ENCODE measurements at regions not wholly inside any gene's neighbourhood (a gene's known extent, or its start where the extent isn't known, plus 50 kb on each side); places are given as distances from the start of the nearest gene placed in this dataset.
"Not testable (repeated sequence)": the region's sequence is repeated elsewhere in the genome, so short reads cannot be mapped to it uniquely, and the experiment has no call there.

DNA sequence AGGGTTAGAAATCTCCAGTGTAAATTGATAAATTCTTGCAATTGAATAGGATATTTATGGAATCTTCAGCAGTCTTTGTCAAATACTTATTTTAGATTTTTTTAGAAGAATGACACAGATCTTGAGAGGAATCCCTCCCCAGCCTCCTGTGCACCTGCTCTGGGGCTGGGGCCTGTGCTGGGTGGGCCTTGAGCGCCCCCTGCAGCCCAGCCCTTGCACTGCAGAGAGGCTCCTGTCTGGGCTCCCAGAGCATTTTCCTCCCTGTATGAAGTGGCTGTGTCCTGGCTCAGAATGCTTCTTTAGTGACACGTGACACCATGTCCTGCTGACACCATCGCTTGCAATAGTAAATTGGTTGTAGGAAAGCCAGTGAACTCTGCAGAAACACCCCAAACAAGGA is 141.1 kb downstream of the POTEB start:
- H3K36me3 ChIP-seq; H3K4me1 ChIP-seq; H3K9me3 ChIP-seq; DNase-seq; ATAC-seq; intact Hi-C loops (cut with DNase I; ENCODE audit: low total_unique reads); H3K4me3 ChIP-seq; H3K27me3 ChIP-seq; in situ Hi-C loops (cut with MboI; ENCODE audit: low sequenced_read_pairs in 4 of 4); H3K27ac ChIP-seq: not testable (repeated sequence)

DNA sequence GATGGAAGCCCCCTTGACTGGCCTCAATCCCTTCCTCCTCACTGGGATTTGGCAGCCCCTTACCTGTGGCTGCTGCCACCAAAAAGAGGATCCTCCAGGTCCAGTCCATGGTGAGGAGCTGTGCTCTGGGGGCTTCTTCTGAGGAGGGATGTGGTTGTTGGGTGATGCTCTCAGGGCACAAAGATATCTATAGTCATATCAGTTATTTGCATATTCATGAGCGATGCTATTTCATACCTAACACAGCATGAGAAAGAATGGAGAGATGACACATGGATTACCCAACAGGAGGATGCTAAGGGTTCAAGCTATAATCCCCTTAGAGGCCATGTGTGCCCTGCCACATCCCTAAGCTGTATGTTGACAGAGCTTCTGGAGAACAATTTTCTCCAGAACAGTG is 141.7 kb downstream of the POTEB start:
- H3K4me1 ChIP-seq; H3K27ac ChIP-seq; intact Hi-C loops (cut with DNase I; ENCODE audit: low total_unique reads); in situ Hi-C loops (cut with MboI; ENCODE audit: low sequenced_read_pairs in 4 of 4); ATAC-seq; DNase-seq; H3K4me3 ChIP-seq; H3K9me3 ChIP-seq; H3K27me3 ChIP-seq; H3K36me3 ChIP-seq: not testable (repeated sequence)

DNA sequence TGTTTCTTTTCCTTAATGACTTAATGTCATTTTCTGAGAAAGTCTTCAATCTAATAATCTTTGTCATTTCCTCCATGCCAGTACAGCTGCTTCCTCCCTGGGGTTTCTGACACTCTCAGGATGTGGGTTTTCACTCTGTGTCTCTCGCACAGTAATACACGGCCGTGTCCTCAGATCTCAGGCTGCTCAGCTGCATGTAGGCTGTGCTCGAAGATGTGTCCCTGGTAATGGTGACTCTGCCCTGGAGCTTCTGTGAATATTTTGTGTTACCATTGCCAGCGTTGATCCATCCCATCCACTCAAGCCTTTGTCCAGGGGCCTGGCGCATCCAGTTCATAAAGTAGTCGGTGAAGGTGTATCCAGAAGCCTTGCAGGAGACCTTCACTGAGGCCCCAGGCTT is 142.2 kb downstream of the POTEB start:
- DNase-seq; H3K27me3 ChIP-seq; H3K4me3 ChIP-seq; H3K27ac ChIP-seq; in situ Hi-C loops (cut with MboI; ENCODE audit: low sequenced_read_pairs in 4 of 4); H3K9me3 ChIP-seq; intact Hi-C loops (cut with DNase I; ENCODE audit: low total_unique reads); H3K4me1 ChIP-seq; ATAC-seq; H3K36me3 ChIP-seq: not testable (repeated sequence)

DNA sequence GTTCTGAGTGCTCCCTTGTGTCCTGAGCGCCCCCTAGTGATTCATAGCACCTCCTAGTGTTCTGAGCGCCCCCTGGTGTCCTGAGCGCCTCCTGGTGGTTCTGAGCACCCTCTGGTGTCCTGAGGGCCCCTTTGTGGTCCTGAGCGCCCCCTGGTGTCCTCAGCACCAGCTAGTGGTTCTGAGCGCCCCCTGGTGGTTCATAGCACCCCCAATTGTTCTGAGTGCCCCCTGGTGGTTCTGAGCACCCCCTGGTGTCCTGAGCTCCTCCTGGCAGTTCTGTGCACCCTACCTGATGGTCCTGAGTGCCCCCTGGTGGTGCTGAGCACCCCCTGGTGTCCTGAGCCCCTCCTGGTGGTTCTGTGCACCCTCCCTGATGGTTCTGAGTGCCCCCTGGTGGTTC is 146.0 kb downstream of the POTEB start:
- H3K27ac ChIP-seq; DNase-seq; H3K9me3 ChIP-seq; in situ Hi-C loops (cut with MboI; ENCODE audit: low sequenced_read_pairs in 4 of 4); intact Hi-C loops (cut with DNase I; ENCODE audit: low total_unique reads); H3K4me3 ChIP-seq; ATAC-seq; H3K27me3 ChIP-seq; H3K36me3 ChIP-seq; H3K4me1 ChIP-seq: not testable (repeated sequence)

DNA sequence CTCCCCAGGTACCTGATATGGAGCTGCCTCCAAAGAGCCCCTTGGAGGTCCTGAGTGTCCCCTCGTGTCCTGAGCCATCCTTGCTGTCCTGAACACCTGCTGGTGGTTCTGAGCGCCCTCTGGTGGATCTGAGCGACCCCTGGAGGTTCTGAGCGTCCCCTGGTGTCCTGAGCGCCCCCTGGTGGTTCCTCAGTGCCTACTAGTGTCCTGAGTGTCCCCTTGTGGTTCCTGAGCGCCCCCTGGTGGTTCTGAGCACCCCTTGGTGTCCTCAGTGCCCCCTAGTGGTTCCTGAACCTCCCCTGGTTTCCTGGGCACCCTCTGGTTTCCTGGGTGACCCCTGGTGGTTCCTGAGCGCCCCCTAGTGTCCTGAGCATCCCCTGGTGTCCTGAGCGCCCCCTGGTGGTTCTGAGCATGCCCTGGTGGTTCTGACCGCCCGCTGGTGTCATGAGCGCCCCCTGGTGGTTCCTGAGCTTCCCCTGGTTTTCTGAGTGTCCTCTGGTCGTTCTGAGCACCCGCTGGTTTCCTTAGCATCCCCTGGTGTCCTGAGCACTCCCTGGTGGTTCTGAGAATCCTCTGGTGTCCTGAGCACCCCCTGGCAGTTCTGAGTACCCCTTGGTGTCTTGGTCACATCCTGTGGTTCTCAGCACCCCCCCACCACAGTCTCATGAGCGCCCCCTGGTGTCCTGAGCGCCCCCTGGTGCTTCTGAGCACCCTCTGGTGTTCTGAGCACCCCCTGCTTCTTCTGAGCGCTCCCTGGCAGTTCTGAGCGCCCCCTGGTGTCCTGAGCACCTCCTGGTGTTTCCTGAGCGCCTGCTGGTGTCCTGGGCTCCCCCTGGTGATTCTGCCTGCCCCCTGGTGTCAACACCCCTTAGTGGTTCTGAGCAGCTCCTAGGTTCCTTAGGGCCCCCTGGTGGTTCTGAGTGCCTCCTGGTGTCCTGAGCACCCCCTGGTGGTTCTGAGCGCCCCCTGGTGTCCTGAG is 146.8 kb downstream of the POTEB start:
- ATAC-seq; in situ Hi-C loops (cut with MboI; ENCODE audit: low sequenced_read_pairs in 4 of 4): not testable (repeated sequence)

DNA sequence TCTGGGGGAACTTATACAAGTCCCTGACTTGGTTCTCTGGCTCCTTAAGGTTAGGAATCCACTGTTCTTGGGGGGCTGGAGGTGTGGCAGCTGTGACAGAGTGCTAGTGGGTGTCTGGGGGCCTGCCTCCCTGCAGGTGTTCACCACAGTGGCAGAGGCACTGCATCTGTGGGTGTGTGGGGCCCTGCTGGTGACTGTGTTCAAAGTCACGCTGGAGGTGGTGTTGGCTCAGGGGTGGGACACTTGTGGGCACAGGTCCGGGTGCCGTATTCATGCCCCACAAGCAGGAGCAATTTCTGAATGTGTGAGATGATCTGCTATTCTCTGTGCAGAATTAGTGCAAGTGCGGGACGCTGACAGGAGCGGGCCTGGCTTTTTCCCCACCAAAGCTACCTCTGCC is 152.5 kb downstream of the POTEB start:
- H3K27ac ChIP-seq; intact Hi-C loops (cut with DNase I; ENCODE audit: low total_unique reads); H3K27me3 ChIP-seq; ATAC-seq; H3K9me3 ChIP-seq; DNase-seq; H3K36me3 ChIP-seq; in situ Hi-C loops (cut with MboI; ENCODE audit: low sequenced_read_pairs in 4 of 4); H3K4me3 ChIP-seq; H3K4me1 ChIP-seq: not testable (repeated sequence)

More for the DNA sequence above, 146.8 kb downstream of the POTEB start:
- intact Hi-C loops (cut with DNase I; ENCODE audit: low total_unique reads); H3K36me3 ChIP-seq; H3K4me1 ChIP-seq; DNase-seq; H3K27me3 ChIP-seq; H3K4me3 ChIP-seq; H3K27ac ChIP-seq; H3K9me3 ChIP-seq: not testable (repeated sequence)

DNA sequence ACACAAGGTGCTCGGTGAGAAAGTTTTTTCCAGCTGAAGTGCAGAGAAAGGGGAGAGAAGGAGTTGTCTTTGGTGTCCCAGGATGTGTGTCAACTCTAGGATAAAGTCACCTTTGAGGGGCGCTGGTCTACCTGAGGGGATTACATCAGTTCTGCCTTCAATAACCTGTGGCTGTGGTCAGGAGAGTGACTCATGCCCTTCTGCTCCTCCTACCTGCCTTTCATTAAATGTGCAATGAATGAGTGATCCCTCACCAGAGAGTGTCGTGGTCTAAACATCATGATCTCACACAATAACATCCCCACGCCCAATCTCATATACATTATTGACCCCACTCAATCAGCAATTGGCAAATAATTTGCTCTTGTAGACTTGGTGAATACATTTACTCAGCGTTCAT is 156.4 kb downstream of the POTEB start:
- in situ Hi-C loops (cut with MboI; ENCODE audit: low sequenced_read_pairs in 4 of 4); H3K4me1 ChIP-seq; H3K36me3 ChIP-seq; H3K27me3 ChIP-seq; H3K27ac ChIP-seq; H3K9me3 ChIP-seq; DNase-seq; H3K4me3 ChIP-seq; ATAC-seq; intact Hi-C loops (cut with DNase I; ENCODE audit: low total_unique reads): not testable (repeated sequence)

DNA sequence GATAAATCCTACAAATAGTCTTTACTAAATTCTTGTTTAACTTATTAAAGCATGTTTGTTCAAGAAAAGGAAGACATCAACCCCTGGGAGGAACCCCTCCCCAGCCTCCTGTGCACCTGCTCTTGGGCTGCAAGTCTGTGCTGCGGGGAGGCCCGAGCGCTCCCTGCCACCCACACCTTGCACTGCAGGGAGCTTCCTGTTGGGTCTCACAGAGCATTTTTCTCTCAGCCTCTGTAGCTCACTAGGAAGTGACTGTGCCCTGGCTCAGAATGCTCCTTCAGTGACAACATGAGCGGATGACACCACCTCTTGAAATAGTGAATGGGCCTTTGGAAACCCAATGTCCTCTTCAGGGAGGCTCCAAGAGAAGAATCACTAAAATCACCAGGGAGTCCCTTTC is 158.8 kb downstream of the POTEB start:
- ATAC-seq, H3K27me3 ChIP-seq, H3K36me3 ChIP-seq: not testable (repeated sequence)

DNA sequence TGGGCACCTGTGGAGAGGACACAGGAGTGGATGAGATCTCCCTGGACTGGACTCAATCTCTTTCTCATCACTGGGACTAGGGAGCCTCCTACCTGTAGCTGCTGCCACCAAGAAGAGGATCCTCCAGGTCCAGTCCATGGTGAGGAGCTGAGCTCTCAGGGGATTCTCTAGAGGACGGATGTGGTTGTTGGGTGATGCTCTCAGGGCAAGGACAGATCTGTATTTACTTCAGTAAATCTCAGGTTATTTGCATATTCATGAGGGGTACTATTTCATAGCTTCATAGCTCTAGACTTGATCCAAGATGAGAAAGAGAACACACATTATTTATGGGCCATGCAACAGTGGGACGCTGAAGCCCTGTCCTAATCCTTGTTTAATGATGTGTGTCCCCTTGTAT is 159.4 kb downstream of the POTEB start:
- ATAC-seq; H3K4me3 ChIP-seq; H3K4me1 ChIP-seq; in situ Hi-C loops (cut with MboI; ENCODE audit: low sequenced_read_pairs in 4 of 4); DNase-seq; H3K27ac ChIP-seq; H3K27me3 ChIP-seq; H3K36me3 ChIP-seq; intact Hi-C loops (cut with DNase I; ENCODE audit: low total_unique reads); H3K9me3 ChIP-seq: not testable (repeated sequence)

More for the DNA sequence above, 158.8 kb downstream of the POTEB start:
- H3K4me1 ChIP-seq; DNase-seq; intact Hi-C loops (cut with DNase I; ENCODE audit: low total_unique reads); in situ Hi-C loops (cut with MboI; ENCODE audit: low sequenced_read_pairs in 4 of 4); H3K4me3 ChIP-seq; H3K9me3 ChIP-seq; H3K27ac ChIP-seq: not testable (repeated sequence)

DNA sequence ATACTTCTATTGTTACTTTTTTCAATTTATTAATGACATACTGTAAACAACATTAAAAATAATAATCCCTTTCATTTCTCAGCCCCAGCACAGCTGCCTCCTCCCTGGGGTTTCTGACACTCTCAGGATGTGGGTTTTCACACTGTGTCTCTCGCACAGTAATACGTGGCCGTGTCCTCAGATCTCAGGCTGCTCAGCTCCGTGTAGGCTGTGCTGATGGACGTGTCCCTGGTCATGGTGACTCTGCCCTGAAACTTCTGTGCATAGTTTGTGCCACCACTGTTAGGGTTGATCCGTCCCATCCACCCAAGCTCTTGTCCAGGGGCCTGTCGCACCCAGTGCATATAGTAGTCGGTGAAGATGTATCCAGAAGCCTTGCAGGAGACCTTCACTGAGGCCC is 159.9 kb downstream of the POTEB start:
- H3K36me3 ChIP-seq; intact Hi-C loops (cut with DNase I; ENCODE audit: low total_unique reads); H3K9me3 ChIP-seq; H3K4me1 ChIP-seq; H3K27me3 ChIP-seq; DNase-seq; H3K4me3 ChIP-seq; ATAC-seq; in situ Hi-C loops (cut with MboI; ENCODE audit: low sequenced_read_pairs in 4 of 4); H3K27ac ChIP-seq: not testable (repeated sequence)

DNA sequence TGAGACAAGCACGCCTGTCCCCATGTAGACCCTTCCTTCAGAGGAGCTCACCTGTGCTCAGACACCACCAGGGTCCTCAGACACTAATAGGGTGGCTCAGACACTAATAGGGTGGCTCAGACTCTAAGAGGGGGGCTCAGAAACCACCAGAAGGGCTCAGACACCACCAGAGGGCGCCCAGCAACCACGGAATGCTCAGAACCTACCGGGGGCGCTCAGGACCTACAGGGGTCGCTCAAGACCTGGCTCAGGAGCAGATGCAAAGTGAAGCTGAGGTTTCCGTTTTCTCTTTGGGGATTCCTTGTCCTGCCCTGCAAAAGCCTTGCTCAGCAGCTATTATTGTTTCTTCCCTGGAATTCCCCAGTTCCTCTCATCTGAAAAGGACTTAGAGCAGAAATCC is 172.1 kb downstream of the POTEB start:
- H3K27me3 ChIP-seq; intact Hi-C loops (cut with DNase I; ENCODE audit: low total_unique reads); H3K27ac ChIP-seq; H3K9me3 ChIP-seq; H3K36me3 ChIP-seq; in situ Hi-C loops (cut with MboI; ENCODE audit: low sequenced_read_pairs in 4 of 4); H3K4me3 ChIP-seq; DNase-seq; H3K4me1 ChIP-seq; ATAC-seq: not testable (repeated sequence)

DNA sequence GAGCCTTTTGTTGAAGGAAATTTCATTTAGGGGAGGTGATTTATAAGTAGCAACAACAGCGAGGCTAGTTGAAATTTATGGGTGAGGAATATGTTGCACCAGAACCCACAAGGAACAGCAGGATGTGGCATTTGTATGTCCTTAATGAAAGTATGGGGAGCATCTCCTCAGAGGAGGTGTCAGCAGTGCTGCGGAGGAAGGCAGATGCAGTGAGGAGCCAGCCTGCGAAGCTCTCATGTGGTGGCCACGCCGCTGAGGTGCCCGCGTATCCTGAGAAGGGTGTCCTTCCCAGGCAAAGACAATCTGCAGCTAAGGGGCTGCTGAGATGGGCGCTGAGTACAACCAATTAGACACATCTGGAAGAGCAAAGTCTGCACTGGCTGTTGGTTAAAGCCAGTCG is 178.9 kb downstream of the POTEB start:
- DNase-seq; H3K4me3 ChIP-seq; H3K36me3 ChIP-seq; H3K27me3 ChIP-seq; in situ Hi-C loops (cut with MboI; ENCODE audit: low sequenced_read_pairs in 4 of 4); H3K4me1 ChIP-seq; intact Hi-C loops (cut with DNase I; ENCODE audit: low total_unique reads); H3K27ac ChIP-seq; H3K9me3 ChIP-seq; ATAC-seq: not testable (repeated sequence)
